Loucy (cell line): ENCODE measurements at regions not wholly inside any gene's neighbourhood (a gene's known extent, or its start where the extent isn't known, plus 50 kb on each side); places are given as distances from the start of the nearest gene placed in this dataset.

Experiments
- H2AFZ ChIP-seq: fragments of 200-600 bp; sonication (generic); 2 replicates; pipeline ENCODE4 v1.6.0; 2016; ENCODE audit warnings: antibody characterized with exemption, mild to moderate bottlenecking, low read length, moderate library complexity
- H3F3A ChIP-seq: fragments of 200-600 bp; 2 replicates; pipeline ENCODE4 v1.6.0; 2016; ENCODE audit warnings: antibody characterized with exemption, low read depth, mild to moderate bottlenecking
- H3K27me3 ChIP-seq: fragments of 200-600 bp; sonication (generic); 2 replicates; pipeline ENCODE4 v1.6.1; 2014; ENCODE audit warnings: low read length, mild to moderate bottlenecking; ENCODE audit not compliant: insufficient read depth, poor library complexity, severe bottlenecking
- H3K36me3 ChIP-seq: fragments of 200-600 bp; sonication (generic); 2 replicates; pipeline ENCODE4 v1.6.1; 2016; ENCODE audit warnings: low read length; ENCODE audit not compliant: insufficient read depth
- H3K4me1 ChIP-seq: fragments of 200-600 bp; sonication (generic); 2 replicates; pipeline ENCODE4 v1.5.1; 2014; ENCODE audit warnings: low read length, mild to moderate bottlenecking; ENCODE audit not compliant: insufficient read depth, poor library complexity, severe bottlenecking
- H3K4me2 ChIP-seq: fragments of 200-600 bp; sonication (generic); 2 replicates; pipeline ENCODE4 v1.6.0; 2014; ENCODE audit warnings: antibody characterized with exemption, low read length, low read depth, mild to moderate bottlenecking; ENCODE audit not compliant: poor library complexity, severe bottlenecking
- H3K4me3 ChIP-seq: fragments of 200-600 bp; sonication (generic); 2 replicates; pipeline ENCODE4 v1.5.1; 2014; ENCODE audit warnings: low read length, mild to moderate bottlenecking, mixed read lengths; ENCODE audit not compliant: poor library complexity, severe bottlenecking
- H3K79me2 ChIP-seq: fragments of 200-600 bp; sonication (generic); 2 replicates; pipeline ENCODE4 v1.6.1; 2014; ENCODE audit warnings: low read length; ENCODE audit not compliant: insufficient read depth
- H3K9ac ChIP-seq: fragments of 200-600 bp; sonication (generic); 2 replicates; pipeline ENCODE4 v1.6.0; 2014; ENCODE audit warnings: mild to moderate bottlenecking, low read depth, low read length, moderate library complexity; ENCODE audit not compliant: poor library complexity, severe bottlenecking
- H3K9me2 ChIP-seq: fragments of 200-600 bp; sonication (generic); replicated peaks from 2 replicates; pipeline ENCODE4 v1.6.1; 2016; ENCODE audit warnings: low read depth, low read length, mixed read lengths
- H3K9me3 ChIP-seq: fragments of 200-600 bp; sonication (generic); 2 replicates; pipeline ENCODE4 v1.6.1; 2014; ENCODE audit warnings: mild to moderate bottlenecking, antibody characterized with exemption, low read length, low read depth; ENCODE audit not compliant: insufficient read depth
- H4K20me1 ChIP-seq: fragments of 200-600 bp; sonication (generic); 2 replicates; pipeline ENCODE4 v1.6.0; 2014; ENCODE audit warnings: antibody characterized with exemption, low read length, mild to moderate bottlenecking; ENCODE audit not compliant: insufficient read depth, poor library complexity, severe bottlenecking
- EZH2phosphoT487 ChIP-seq: fragments of 200-600 bp; IDR thresholded peaks from 2 replicates; pipeline ENCODE4 v1.6.1; 2018; ENCODE audit warnings: antibody characterized with exemption, mild to moderate bottlenecking, moderate library complexity, borderline replicate concordance
- TF ChIP-seq, protein P1 (sequence below): fragments of 200-600 bp; sonication (generic); conservative IDR thresholded peaks from 2 replicates; pipeline ENCODE4 v1.5.1; 2014; ENCODE audit warnings: mild to moderate bottlenecking, antibody characterized with exemption, low read length

- H3K4me3 ChIP-seq = no peak overlapping the region
- H3K4me1 ChIP-seq = no peaks in the 10 kb centered on the region
- H3K79me2 ChIP-seq = no peaks in the 10 kb centered on the region
- H3F3A ChIP-seq = no peaks in the 10 kb centered on the region
- no peaks in the 10 kb centered on the region for H4K20me1 ChIP-seq
- TF ChIP-seq EZH2phosphoT487 = no peak
- TF ChIP-seq, protein P1, sequence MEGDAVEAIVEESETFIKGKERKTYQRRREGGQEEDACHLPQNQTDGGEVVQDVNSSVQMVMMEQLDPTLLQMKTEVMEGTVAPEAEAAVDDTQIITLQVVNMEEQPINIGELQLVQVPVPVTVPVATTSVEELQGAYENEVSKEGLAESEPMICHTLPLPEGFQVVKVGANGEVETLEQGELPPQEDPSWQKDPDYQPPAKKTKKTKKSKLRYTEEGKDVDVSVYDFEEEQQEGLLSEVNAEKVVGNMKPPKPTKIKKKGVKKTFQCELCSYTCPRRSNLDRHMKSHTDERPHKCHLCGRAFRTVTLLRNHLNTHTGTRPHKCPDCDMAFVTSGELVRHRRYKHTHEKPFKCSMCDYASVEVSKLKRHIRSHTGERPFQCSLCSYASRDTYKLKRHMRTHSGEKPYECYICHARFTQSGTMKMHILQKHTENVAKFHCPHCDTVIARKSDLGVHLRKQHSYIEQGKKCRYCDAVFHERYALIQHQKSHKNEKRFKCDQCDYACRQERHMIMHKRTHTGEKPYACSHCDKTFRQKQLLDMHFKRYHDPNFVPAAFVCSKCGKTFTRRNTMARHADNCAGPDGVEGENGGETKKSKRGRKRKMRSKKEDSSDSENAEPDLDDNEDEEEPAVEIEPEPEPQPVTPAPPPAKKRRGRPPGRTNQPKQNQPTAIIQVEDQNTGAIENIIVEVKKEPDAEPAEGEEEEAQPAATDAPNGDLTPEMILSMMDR = no peak
- H3K36me3 ChIP-seq = no peaks in the 10 kb centered on the region
- no peak overlapping the region for H2AFZ ChIP-seq
- H3K27me3 ChIP-seq = no peaks in the 10 kb centered on the region
- no peaks in the 10 kb centered on the region for H3K9me2 ChIP-seq
- H3K9me3 ChIP-seq = no peaks in the 10 kb centered on the region
- H3K9ac ChIP-seq = no peak overlapping the region
- H3K4me2 ChIP-seq = no peak overlapping the region
Measured at GRCh38 chr16:8138666-8139065, 451.6 kb downstream of the TMEM114 start.

- no peaks in the 10 kb centered on the region for H3K4me1 ChIP-seq
- no peak overlapping the region for H2AFZ ChIP-seq
- TF ChIP-seq, protein P1 = no peak
- no peak for TF ChIP-seq EZH2phosphoT487
- H3K9me3 ChIP-seq = no peaks in the 10 kb centered on the region
- H3K36me3 ChIP-seq = no peaks in the 10 kb centered on the region
- no peaks in the 10 kb centered on the region for H3K27me3 ChIP-seq
- no peaks in the 10 kb centered on the region for H3K9me2 ChIP-seq
- no peak overlapping the region for H3K4me2 ChIP-seq
- no peaks in the 10 kb centered on the region for H3K79me2 ChIP-seq
- H3K4me3 ChIP-seq = no peak overlapping the region
- H4K20me1 ChIP-seq = no peaks in the 10 kb centered on the region
- no peak overlapping the region for H3K9ac ChIP-seq
- H3F3A ChIP-seq = no peaks in the 10 kb centered on the region
Measured at GRCh38 chr16:8137606-8138005, 452.7 kb downstream of the TMEM114 start.

GRCh38 chr16:8130197-8130596 lies 460.1 kb downstream of the TMEM114 start:
- no peak overlapping the region for H3K9ac ChIP-seq
- no peaks in the 10 kb centered on the region for H3K9me2 ChIP-seq
- no peaks in the 10 kb centered on the region for H3K9me3 ChIP-seq
- TF ChIP-seq, protein P1 = no peak
- no peak for TF ChIP-seq EZH2phosphoT487
- H3K4me1 ChIP-seq = no peaks in the 10 kb centered on the region
- no peaks in the 10 kb centered on the region for H4K20me1 ChIP-seq
- H3K79me2 ChIP-seq = no peaks in the 10 kb centered on the region
- H2AFZ ChIP-seq = no peak overlapping the region
- no peaks in the 10 kb centered on the region for H3K27me3 ChIP-seq
- no peak overlapping the region for H3K4me3 ChIP-seq
- no peaks in the 10 kb centered on the region for H3F3A ChIP-seq
- no peaks in the 10 kb centered on the region for H3K36me3 ChIP-seq
- H3K4me2 ChIP-seq = no peak overlapping the region
